Mesendoderm (in vitro differentiated cells): ENCODE measurements at regions not wholly inside any gene's neighbourhood (a gene's known extent, or its start where the extent isn't known, plus 50 kb on each side); places are given as distances from the start of the nearest gene placed in this dataset.
"Not testable (repeated sequence)": the region's sequence is repeated elsewhere in the genome, so short reads cannot be mapped to it uniquely, and the experiment has no call there.

Experiments
- DNase-seq: peaks from one replicate; pipeline ENCODE4 v3.0.0; 2013
- H2AK5ac ChIP-seq: 2 replicates; pipeline ENCODE4 v1.6.1; 2013; ENCODE audit warnings: low read length, inconsistent platforms
- H2BK120ac ChIP-seq: 2 replicates; pipeline ENCODE4 v1.6.1; 2013; ENCODE audit warnings: low read depth, mild to moderate bottlenecking, low read length, moderate library complexity, mixed read lengths
- H2BK15ac ChIP-seq: replicated peaks from 2 replicates; pipeline ENCODE4 v1.6.1; 2013; ENCODE audit warnings: low read depth, mild to moderate bottlenecking, moderate library complexity
- H2BK5ac ChIP-seq: 2 replicates; pipeline ENCODE4 v1.6.1; 2013; ENCODE audit warnings: low read length, inconsistent platforms
- H3K18ac ChIP-seq: 2 replicates; pipeline ENCODE4 v1.6.1; 2013; ENCODE audit warnings: mild to moderate bottlenecking, low read length, mixed read lengths
- H3K23ac ChIP-seq: one replicate; pipeline ENCODE4 v1.6.1; 2013; ENCODE audit warnings: low read length
- H3K27ac ChIP-seq: 2 replicates; pipeline ENCODE4 v1.5.1; 2013; ENCODE audit warnings: low read depth, mild to moderate bottlenecking, inconsistent platforms, low read length, moderate library complexity
- H3K27me3 ChIP-seq: 2 replicates; pipeline ENCODE4 v1.6.1; 2013; ENCODE audit warnings: low read length, control low read depth, mild to moderate bottlenecking, inconsistent platforms; ENCODE audit not compliant: insufficient read depth, poor library complexity
- H3K36me3 ChIP-seq: 2 replicates; pipeline ENCODE4 v1.6.1; 2013; ENCODE audit warnings: low read length, inconsistent platforms; ENCODE audit not compliant: control insufficient read depth, insufficient read depth
- H3K4ac ChIP-seq: one replicate; pipeline ENCODE4 v1.6.1; 2013; ENCODE audit warnings: low read depth, mild to moderate bottlenecking, low read length, moderate library complexity
- H3K4me1 ChIP-seq: 2 replicates; pipeline ENCODE4 v1.6.1; 2013; ENCODE audit warnings: low read depth, low read length, inconsistent platforms; ENCODE audit not compliant: control insufficient read depth
- H3K4me2 ChIP-seq: 2 replicates; pipeline ENCODE4 v1.6.1; 2013; ENCODE audit warnings: low read length
- H3K4me3 ChIP-seq: 2 replicates; pipeline ENCODE4 v1.5.1; 2013; ENCODE audit warnings: mild to moderate bottlenecking, low read length
- H3K56ac ChIP-seq: one replicate; pipeline ENCODE4 v1.6.1; 2013; ENCODE audit warnings: low read length
- H3K79me1 ChIP-seq: 2 replicates; pipeline ENCODE4 v1.6.1; 2013; ENCODE audit warnings: low read length, inconsistent platforms
- H3K79me2 ChIP-seq: 2 replicates; pipeline ENCODE4 v1.6.1; 2013; ENCODE audit warnings: mild to moderate bottlenecking, low read length; ENCODE audit not compliant: control insufficient read depth, insufficient read depth
- H3K9ac ChIP-seq: 2 replicates; pipeline ENCODE4 v1.6.1; 2013; ENCODE audit warnings: low read length, inconsistent platforms
- H4K5ac ChIP-seq: one replicate; pipeline ENCODE4 v1.6.1; 2013; ENCODE audit warnings: low read length
- H4K8ac ChIP-seq: one replicate; pipeline ENCODE4 v1.6.1; 2013; ENCODE audit warnings: low read depth, mild to moderate bottlenecking, control low read depth, low read length, moderate library complexity
- WGBS: extraction: QIAGEN DNeasy Blood & Tissue Kit; methylation state at CpG from one replicate; pipeline ENCODE4 v1.1.7; 2013; ENCODE audit warnings: low lambda C conversion rate, missing lambda C conversion rate; ENCODE audit not compliant: insufficient coverage; ENCODE audit errors: extremely low coverage; 5-methylcytosine and 5-hydroxymethylcytosine counted together

DNA sequence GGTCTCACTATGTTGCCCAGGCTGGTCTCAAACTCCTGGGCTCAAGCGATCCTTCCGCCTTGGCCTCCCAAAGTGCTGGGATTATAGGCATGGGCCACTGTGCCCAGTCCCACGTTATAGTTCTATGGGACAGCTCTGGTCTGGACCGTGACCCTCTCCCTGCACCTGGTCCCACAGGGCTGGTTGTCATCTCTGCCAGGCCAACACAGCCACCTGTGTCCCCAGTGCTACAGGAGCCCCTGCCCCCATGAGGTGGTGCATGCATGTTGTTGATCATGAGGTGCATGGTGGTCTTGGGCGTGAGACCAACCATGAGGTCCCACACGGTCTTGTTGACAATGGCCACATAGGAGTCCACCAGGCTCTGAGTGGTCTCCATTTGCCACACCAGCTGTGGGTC is 51.0 kb upstream of the UBE2Q2 start:
- H3K4me3 ChIP-seq, H3K27me3 ChIP-seq, H3K27ac ChIP-seq, H4K8ac ChIP-seq, H3K56ac ChIP-seq, H2BK5ac ChIP-seq, H3K4ac ChIP-seq, H4K5ac ChIP-seq, H3K79me2 ChIP-seq, H3K36me3 ChIP-seq, DNase-seq, H2BK120ac ChIP-seq, H2BK15ac ChIP-seq, H3K79me1 ChIP-seq, H3K4me1 ChIP-seq, H3K9ac ChIP-seq, H2AK5ac ChIP-seq, H3K23ac ChIP-seq, H3K18ac ChIP-seq, H3K4me2 ChIP-seq: not testable (repeated sequence)
- no CpG with 5 or more reads among the region's 6 CpGs for WGBS

- Histone ChIP-seq H3K4ac (no peak overlapping the region), H3K9ac (no peak overlapping the region), H3K27ac (no peak overlapping the region), H3K36me3 (no peaks in the 10 kb centered on the region), H3K4me1 (no peaks in the 10 kb centered on the region), H4K8ac (no peak overlapping the region), H3K79me2 (no peaks in the 10 kb centered on the region), H2BK15ac (no peak overlapping the region), H4K5ac (no peak overlapping the region), H3K4me3 (no peak overlapping the region), H3K56ac (no peak overlapping the region), H3K18ac (no peak overlapping the region), H2AK5ac (no peak overlapping the region), H3K4me2 (no peak overlapping the region), H3K27me3 (no peaks in the 10 kb centered on the region), H2BK5ac (no peak overlapping the region), H3K23ac (no peak overlapping the region), H3K79me1 (no peaks in the 10 kb centered on the region), H2BK120ac (no peak overlapping the region)
- no CpG with 5 or more reads among the region's 14 CpGs for WGBS
- DNase-seq: no peak
Observed at GRCh38 chr15:75791337-75791713, 51.9 kb upstream of the UBE2Q2 start.

- no peaks in the 10 kb centered on the region for H3K79me2 ChIP-seq
- H3K4me2 ChIP-seq: no peak overlapping the region
- H2BK15ac ChIP-seq: no peak overlapping the region
- no peaks in the 10 kb centered on the region for H3K27me3 ChIP-seq
- H4K8ac ChIP-seq: no peak overlapping the region
- no peak overlapping the region for H3K18ac ChIP-seq
- H3K27ac ChIP-seq: no peak overlapping the region
- H2BK5ac ChIP-seq: no peak overlapping the region
- no peak overlapping the region for H3K4ac ChIP-seq
- H3K9ac ChIP-seq: no peak overlapping the region
- WGBS: no CpG with 5 or more reads among the region's 11 CpGs
- no peak overlapping the region for H3K56ac ChIP-seq
- H3K4me1 ChIP-seq: no peaks in the 10 kb centered on the region
- no peaks in the 10 kb centered on the region for H3K36me3 ChIP-seq
- no peak overlapping the region for H3K23ac ChIP-seq
- no peak overlapping the region for H4K5ac ChIP-seq
- no peak overlapping the region for H3K4me3 ChIP-seq
- no peak overlapping the region for H2BK120ac ChIP-seq
- no peaks in the 10 kb centered on the region for H3K79me1 ChIP-seq
- no peak overlapping the region for H2AK5ac ChIP-seq
- DNase-seq: no peak
Observed at GRCh38 chr15:75790631-75791336, 52.5 kb upstream of the UBE2Q2 start.

GRCh38 chr15:75786575-75786947 is 56.7 kb upstream of the UBE2Q2 start:
- no peak overlapping the region for H3K4ac ChIP-seq
- no CpG with 5 or more reads among the region's 15 CpGs for WGBS
- H3K4me2 ChIP-seq: no peak overlapping the region
- no peak overlapping the region for H3K4me3 ChIP-seq
- H3K79me2 ChIP-seq: no peaks in the 10 kb centered on the region
- no peak overlapping the region for H4K5ac ChIP-seq
- H3K27me3 ChIP-seq: no peaks in the 10 kb centered on the region
- no peak overlapping the region for H2AK5ac ChIP-seq
- H2BK5ac ChIP-seq: no peak overlapping the region
- no peak overlapping the region for H3K23ac ChIP-seq
- no peak overlapping the region for H3K56ac ChIP-seq
- no peak overlapping the region for H2BK120ac ChIP-seq
- H2BK15ac ChIP-seq: no peak overlapping the region
- no peak overlapping the region for H3K9ac ChIP-seq
- no peak overlapping the region for H4K8ac ChIP-seq
- no peak for DNase-seq
- no peak overlapping the region for H3K18ac ChIP-seq
- H3K36me3 ChIP-seq: no peaks in the 10 kb centered on the region
- no peaks in the 10 kb centered on the region for H3K4me1 ChIP-seq
- no peak overlapping the region for H3K27ac ChIP-seq
- no peaks in the 10 kb centered on the region for H3K79me1 ChIP-seq

DNA sequence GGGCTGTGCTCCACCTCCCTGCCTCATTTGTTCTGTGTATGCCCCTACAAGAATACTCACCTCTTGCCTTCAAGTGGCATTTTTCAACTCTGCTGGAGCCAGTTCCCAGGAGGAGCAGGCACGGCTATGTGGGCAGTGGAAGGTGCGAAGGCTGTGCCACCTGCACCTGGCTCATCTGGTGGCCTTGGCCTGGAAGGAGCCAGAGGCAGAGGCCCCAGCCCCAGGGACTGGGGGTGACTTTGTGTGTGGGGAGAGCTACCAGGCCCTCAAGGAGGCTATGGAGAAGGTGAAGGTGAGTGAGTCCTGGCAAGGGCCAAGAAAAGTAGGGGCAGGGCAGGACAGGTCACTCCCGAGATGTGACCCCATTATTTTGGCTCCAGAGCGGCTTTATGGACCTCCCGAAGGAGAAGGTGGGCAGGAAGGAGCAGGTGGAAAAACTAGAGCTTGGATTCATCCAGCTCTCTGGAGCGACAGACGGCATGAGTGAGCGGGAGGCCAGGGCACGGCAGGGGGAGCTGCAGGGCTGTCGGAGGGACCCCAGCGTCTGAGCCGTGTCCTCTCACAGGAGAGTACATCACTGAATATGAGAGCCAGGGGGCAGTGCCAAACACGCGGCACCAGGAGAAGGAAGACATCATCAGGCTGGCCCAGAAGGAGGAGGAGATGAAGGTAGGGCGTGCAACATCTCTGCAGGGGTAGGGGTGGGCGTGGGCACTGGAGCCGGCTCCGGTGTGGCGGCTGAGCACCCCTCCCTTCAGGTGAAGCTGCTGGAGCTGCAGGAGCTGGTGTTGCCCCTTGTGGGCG is 57.3 kb upstream of the UBE2Q2 start:
- WGBS: no CpG with 5 or more reads among the region's 20 CpGs
- no peak overlapping the region for H3K18ac ChIP-seq
- H3K4ac ChIP-seq: no peak overlapping the region
- no peak overlapping the region for H2AK5ac ChIP-seq
- H2BK120ac ChIP-seq: no peak overlapping the region
- DNase-seq: peak; percentile 83
- H3K4me2 ChIP-seq: no peak overlapping the region
- H3K27me3 ChIP-seq: no peaks in the 10 kb centered on the region
- no peaks in the 10 kb centered on the region for H3K79me1 ChIP-seq
- no peak overlapping the region for H2BK15ac ChIP-seq
- no peak overlapping the region for H2BK5ac ChIP-seq
- no peak overlapping the region for H3K27ac ChIP-seq
- H3K9ac ChIP-seq: no peak overlapping the region
- H4K8ac ChIP-seq: no peak overlapping the region
- H3K23ac ChIP-seq: no peak overlapping the region
- H3K4me3 ChIP-seq: no peak overlapping the region
- no peak overlapping the region for H4K5ac ChIP-seq
- no peaks in the 10 kb centered on the region for H3K36me3 ChIP-seq
- no peak overlapping the region for H3K56ac ChIP-seq
- H3K79me2 ChIP-seq: no peaks in the 10 kb centered on the region
- no peaks in the 10 kb centered on the region for H3K4me1 ChIP-seq
